Panc1 (cell line): ENCODE measurements at regions not wholly inside any gene's neighbourhood (a gene's known extent, or its start where the extent isn't known, plus 50 kb on each side); places are given as distances from the start of the nearest gene placed in this dataset.

Experiments
- CTCF ChIP-seq: fragments of 450-650 bp; IDR thresholded peaks from 2 replicates; pipeline ENCODE4 v1.5.1; 2017; ENCODE audit warnings: mild to moderate bottlenecking
- POLR2AphosphoS5 ChIP-seq: IDR thresholded peaks from 2 replicates; pipeline ENCODE4 v1.6.1; 2012; ENCODE audit warnings: mild to moderate bottlenecking, low read depth, low read length, moderate library complexity
- REST ChIP-seq, 2 experiments: IDR thresholded peaks; 2 replicates each; pipeline ENCODE4 v1.6.1; 2011 to 2012; ENCODE audit warnings: low read depth in 2 of 2, control low read depth in 1 of 2, low read length in 1 of 2, mild to moderate bottlenecking in 1 of 2, moderate library complexity in 1 of 2; ENCODE audit not compliant: insufficient read depth in 1 of 2

GRCh38 chr7:51428217-51428887, 111.7 kb upstream of the COBL start:
- TF ChIP-seq REST (IDR thresholded peaks at IDR 0.05; ENCODE audit: insufficient read depth in 1 of 2, low read depth in 2 of 2, low read length in 1 of 2) (no peak), CTCF (peak; percentile 76), POLR2AphosphoS5 (no peak)
